ENCODE measurements at regions not wholly inside any gene's neighbourhood (a gene's known extent, or its start where the extent isn't known, plus 50 kb on each side); places are given as distances from the start of the nearest gene placed in this dataset.

GRCh38 chr18:45464619-45465018, 150.7 kb upstream of the SLC14A2 start:
- TF ChIP-seq CTCF (IDR thresholded peaks at IDR 0.05) (no peak), EZH2 (IDR thresholded peaks at IDR 0.05; ENCODE audit: borderline replicate concordance, insufficient read depth, low read depth, low read length, poor library complexity, severe bottlenecking) (no peak)
